Tibial nerve (tissue), 4 donors: ENCODE measurements at regions not wholly inside any gene's neighbourhood (a gene's known extent, or its start where the extent isn't known, plus 50 kb on each side); places are given as distances from the start of the nearest gene placed in this dataset.
"Not testable (repeated sequence)": the region's sequence is repeated elsewhere in the genome, so short reads cannot be mapped to it uniquely, and the experiment has no call there.

Source experiments
- DNase-seq, 2 donors: peaks; one replicate each; pipeline ENCODE4 v3.0.0-alpha.2; 2019; ENCODE audit warnings: low spot score in 2 of 2
- H3K27ac ChIP-seq, 4 donors: fragments of 200-600 bp; sonication (generic) in 3 of 4; one replicate each; pipeline ENCODE4 v1.5.1; 2017 to 2019; ENCODE audit warnings: mild to moderate bottlenecking in 1 of 4
- H3K27me3 ChIP-seq, 2 donors: fragments of 200-600 bp; sonication (generic) in 1 of 2; one replicate each; pipeline versions ENCODE4 v1.5.1 to v1.6.0; 2017 to 2019
- H3K36me3 ChIP-seq, 3 donors: fragments of 200-600 bp; sonication (generic); one replicate each; pipeline ENCODE4 v1.5.1; 2018 to 2019
- H3K4me1 ChIP-seq, 4 donors: fragments of 200-600 bp; sonication (generic) in 3 of 4; one replicate each; pipeline ENCODE4 v1.5.1; 2017 to 2019
- H3K4me3 ChIP-seq, 4 donors: fragments of 200-600 bp; sonication (generic) in 3 of 4; one replicate each; pipeline ENCODE4 v1.5.1; 2017 to 2019; ENCODE audit warnings: mild to moderate bottlenecking in 1 of 4, moderate library complexity in 1 of 4
- H3K9me3 ChIP-seq, 4 donors: fragments of 200-600 bp; sonication (generic) in 3 of 4; one replicate each; pipeline ENCODE4 v1.5.1; 2017 to 2019
- CTCF ChIP-seq, 5 experiments: fragments of 200-600 bp in 3 of 5; fragments of 450-650 bp in 2 of 5; sonication (generic) in 3 of 5; IDR thresholded peaks; one replicate each; pipeline ENCODE4 v1.5.1; 2016 to 2019; ENCODE audit warnings: antibody characterized with exemption in 5 of 5, mild to moderate bottlenecking in 3 of 5, moderate library complexity in 2 of 5
- EP300 ChIP-seq, 2 donors: sonication (generic); formaldehyde crosslinking; IDR thresholded peaks; one replicate each; pipeline ENCODE4 v1.6.1; 2017; ENCODE audit warnings: antibody characterized with exemption in 2 of 2, mild to moderate bottlenecking in 1 of 2
- POLR2A ChIP-seq, 2 donors: fragments of 450-650 bp; IDR thresholded peaks; one replicate each; pipeline ENCODE4 v1.6.1; 2017; ENCODE audit warnings: antibody characterized with exemption in 2 of 2, mild to moderate bottlenecking in 2 of 2, moderate library complexity in 2 of 2
- WGBS, 2 donors: methylation state at CpG; one replicate each; pipeline ENCODE4 v1.1.5; 2018; 5-methylcytosine and 5-hydroxymethylcytosine counted together

GRCh38 chr9:74066128-74066527 is 431.0 kb upstream of the RORB start:
- no peaks in the 10 kb centered on the region for H3K9me3 ChIP-seq
- H3K27ac ChIP-seq = no peak overlapping the region
- no peaks in the 10 kb centered on the region for H3K27me3 ChIP-seq
- no peaks in the 10 kb centered on the region for H3K4me1 ChIP-seq
- TF ChIP-seq EP300 (IDR thresholded peaks at IDR 0.05) (no peak), POLR2A (IDR thresholded peaks at IDR 0.05) (no peak), CTCF (IDR thresholded peaks at IDR 0.05) (no peak)
- no peak for DNase-seq
- no peaks in the 10 kb centered on the region for H3K36me3 ChIP-seq
- WGBS, 2 donors = 78 to 81% methylated on average over 2 of the region's 2 CpGs
- no peak overlapping the region for H3K4me3 ChIP-seq

GRCh38 chr9:74066605-74067004 is 430.5 kb upstream of the RORB start:
- H3K27ac ChIP-seq = no peak overlapping the region
- no peak overlapping the region for H3K4me3 ChIP-seq
- DNase-seq = no peak
- no peak for TF ChIP-seq CTCF (IDR thresholded peaks at IDR 0.05)
- no peak for TF ChIP-seq POLR2A (IDR thresholded peaks at IDR 0.05)
- TF ChIP-seq EP300 (IDR thresholded peaks at IDR 0.05) = no peak
- WGBS, 2 donors = 56% methylated on average over 6 of the region's 6 CpGs
- no peaks in the 10 kb centered on the region for H3K27me3 ChIP-seq
- H3K36me3 ChIP-seq = no peaks in the 10 kb centered on the region
- no peaks in the 10 kb centered on the region for H3K4me1 ChIP-seq
- no peaks in the 10 kb centered on the region for H3K9me3 ChIP-seq

- Histone ChIP-seq H3K27ac (no peak overlapping the region), H3K4me1 (no peaks in the 10 kb centered on the region), H3K4me3 (no peak overlapping the region), H3K9me3 (no peaks in the 10 kb centered on the region), H3K36me3 (no peaks in the 10 kb centered on the region), H3K27me3 (no peaks in the 10 kb centered on the region)
- DNase-seq = no peak
- TF ChIP-seq EP300 (IDR thresholded peaks at IDR 0.05) = no peak
- TF ChIP-seq CTCF (IDR thresholded peaks at IDR 0.05) = no peak
Observed at GRCh38 chr9:74071502-74071901, 425.6 kb upstream of the RORB start.

- H3K27me3 ChIP-seq = no peaks in the 10 kb centered on the region
- DNase-seq = no peak
- 88% methylated on average over 6 to 7 of the region's 7 CpGs for WGBS, 2 donors
- no peak overlapping the region for H3K27ac ChIP-seq
- no peaks in the 10 kb centered on the region for H3K4me1 ChIP-seq
- H3K9me3 ChIP-seq = peaks cover 0 to 20% (median 0%) of the 10 kb centered on the region in 4 donors
- no peak overlapping the region for H3K4me3 ChIP-seq
- H3K36me3 ChIP-seq = no peaks in the 10 kb centered on the region
- TF ChIP-seq POLR2A (IDR thresholded peaks at IDR 0.05) = no peak
- no peak for TF ChIP-seq CTCF (IDR thresholded peaks at IDR 0.05)
- TF ChIP-seq EP300 (IDR thresholded peaks at IDR 0.05) = no peak
Observed at GRCh38 chr9:74073897-74074296, 423.2 kb upstream of the RORB start.

- Histone ChIP-seq H3K4me3 (no peak overlapping the region), H3K4me1 (no peaks in the 10 kb centered on the region), H3K27me3 (no peaks in the 10 kb centered on the region), H3K36me3 (no peaks in the 10 kb centered on the region), H3K9me3 (peaks cover 0 to 39% (median 5%) of the 10 kb centered on the region in 4 donors), H3K27ac (no peak overlapping the region)
- no peak for DNase-seq
- no peak for TF ChIP-seq POLR2A (IDR thresholded peaks at IDR 0.05)
- TF ChIP-seq CTCF (IDR thresholded peaks at IDR 0.05) = no peak
- TF ChIP-seq EP300 (IDR thresholded peaks at IDR 0.05) = no peak
Observed at GRCh38 chr9:74078647-74079046, 418.5 kb upstream of the RORB start.

GRCh38 chr9:74080652-74081051 is 416.5 kb upstream of the RORB start:
- not testable (repeated sequence) for H3K4me3 ChIP-seq, H3K27me3 ChIP-seq, H3K4me1 ChIP-seq, H3K36me3 ChIP-seq, H3K27ac ChIP-seq, DNase-seq
- H3K9me3 ChIP-seq = peaks cover 0 to 39% (median 5%) of the 10 kb centered on the region in 4 donors
- 94% methylated on average over 4 of the region's 4 CpGs for WGBS, 2 donors
